Esophagus muscularis mucosa (tissue), 4 donors: ENCODE measurements at regions not wholly inside any gene's neighbourhood (a gene's known extent, or its start where the extent isn't known, plus 50 kb on each side); places are given as distances from the start of the nearest gene placed in this dataset.

Source experiments
- CTCF ChIP-seq, 3 experiments: fragments of 200-600 bp in 2 of 3; fragments of 450-650 bp in 1 of 3; sonication (generic) in 2 of 3; IDR thresholded peaks; one replicate each; pipeline ENCODE4 v1.5.1; 2017 to 2019; ENCODE audit warnings: antibody characterized with exemption in 3 of 3, mild to moderate bottlenecking in 2 of 3, moderate library complexity in 1 of 3
- EP300 ChIP-seq: sonication (generic); formaldehyde crosslinking; IDR thresholded peaks from one replicate; pipeline ENCODE4 v1.6.1; 2017; ENCODE audit warnings: antibody characterized with exemption
- POLR2A ChIP-seq: fragments of 450-650 bp; IDR thresholded peaks from one replicate; pipeline ENCODE4 v1.6.1; 2017; ENCODE audit warnings: antibody characterized with exemption, moderate library complexity, mild to moderate bottlenecking, low read depth
- POLR2AphosphoS5 ChIP-seq, 2 donors: sonication (generic); formaldehyde crosslinking; IDR thresholded peaks; one replicate each; pipeline ENCODE4 v1.6.1; 2017; ENCODE audit warnings: antibody characterized with exemption in 2 of 2

- TF ChIP-seq CTCF (IDR thresholded peaks at IDR 0.05) (no peak), POLR2A (no peak), EP300 (no peak), POLR2AphosphoS5 (IDR thresholded peaks at IDR 0.05) (no peak)
Measured at GRCh38 chr3:26365706-26366105, 256.9 kb upstream of the LRRC3B start.
